A673 (cell line): ENCODE measurements at regions not wholly inside any gene's neighbourhood (a gene's known extent, or its start where the extent isn't known, plus 50 kb on each side); places are given as distances from the start of the nearest gene placed in this dataset.

ENCODE experiments used
- BruUV-seq: library from RNA; stranded (reverse); fragments of 400-500 nt; replicated peaks from 2 replicates; lab custom pipeline; 2021; lab: Mats Ljungman, UMichigan
- CTCF ChIA-PET: fragments of 300-600 bp; sonication (Branson Sonifier 250); formaldehyde crosslinking; loops from one replicate; lab custom pipeline; 2022; ENCODE audit warnings: antibody characterized with exemption; lab: Charles Lee
- POLR2A ChIA-PET: fragments of 300-600 bp; sonication (Branson Sonifier 250); formaldehyde crosslinking; loops from one replicate; lab custom pipeline; 2022; ENCODE audit warnings: antibody characterized with exemption; ENCODE audit not compliant: low non-redundant PET; lab: Charles Lee
- DNase-seq: peaks from one replicate; pipeline ENCODE4 v3.0.0-alpha.2; 2015; ENCODE audit warnings: low spot score
- H3K27ac ChIP-seq: fragments of 200-600 bp; sonication (generic); 2 replicates; pipeline ENCODE4 v1.5.1; 2016; ENCODE audit warnings: mixed run types, low read depth, mild to moderate bottlenecking, mixed read lengths, antibody characterized with exemption, low read length; ENCODE audit not compliant: poor library complexity, severe bottlenecking
- H3K27me3 ChIP-seq: fragments of 200-600 bp; sonication (generic); replicated peaks from 2 replicates; pipeline ENCODE4 v1.6.1; 2017; ENCODE audit warnings: mixed run types, low read depth, mild to moderate bottlenecking, mixed read lengths, antibody characterized with exemption, low read length; ENCODE audit not compliant: insufficient read depth, poor library complexity
- H3K36me3 ChIP-seq: fragments of 200-600 bp; sonication (generic); 2 replicates; pipeline ENCODE4 v1.6.1; 2016; ENCODE audit warnings: mixed run types, mild to moderate bottlenecking, mixed read lengths, antibody characterized with exemption, low read length; ENCODE audit not compliant: insufficient read depth, poor library complexity, severe bottlenecking
- H3K4me1 ChIP-seq: fragments of 200-600 bp; sonication (generic); 2 replicates; pipeline ENCODE4 v1.6.1; 2017; ENCODE audit warnings: mixed run types, mild to moderate bottlenecking, mixed read lengths, antibody characterized with exemption, low read length; ENCODE audit not compliant: insufficient read depth, poor library complexity, severe bottlenecking
- H3K4me3 ChIP-seq: fragments of 200-600 bp; sonication (generic); 2 replicates; pipeline ENCODE4 v1.5.1; 2016; ENCODE audit warnings: low read depth, mixed run types, mild to moderate bottlenecking, mixed read lengths, low read length; ENCODE audit not compliant: poor library complexity, severe bottlenecking
- H3K9me3 ChIP-seq: fragments of 200-600 bp; sonication (generic); 2 replicates; pipeline ENCODE4 v1.6.1; 2016; ENCODE audit warnings: mixed run types, low read depth, mild to moderate bottlenecking, mixed read lengths, antibody characterized with exemption, low read length; ENCODE audit not compliant: poor library complexity, severe bottlenecking
- EZH2 ChIP-seq: fragments of 200-600 bp; sonication (generic); IDR thresholded peaks from 2 replicates; pipeline ENCODE4 v1.6.1; 2017; ENCODE audit warnings: borderline replicate concordance, low read depth, mild to moderate bottlenecking, mixed read lengths, antibody characterized with exemption, low read length; ENCODE audit not compliant: poor library complexity, severe bottlenecking
- intact Hi-C: fragments of 100-400 bp; cut with micrococcal nuclease; formaldehyde crosslinking; loops from one replicate; pipeline ENCODE4 v1.10.0; 2022; ENCODE audit not compliant: unreplicated experiment
- TF ChIP-seq, protein P1 (sequence below): fragments of 300-800, 200-600 bp; sonication (generic); conservative IDR thresholded peaks from 2 replicates; pipeline ENCODE4 v1.5.1; 2017; ENCODE audit warnings: low read depth, mild to moderate bottlenecking, antibody characterized with exemption, low read length, moderate library complexity, mixed read lengths

DNA sequence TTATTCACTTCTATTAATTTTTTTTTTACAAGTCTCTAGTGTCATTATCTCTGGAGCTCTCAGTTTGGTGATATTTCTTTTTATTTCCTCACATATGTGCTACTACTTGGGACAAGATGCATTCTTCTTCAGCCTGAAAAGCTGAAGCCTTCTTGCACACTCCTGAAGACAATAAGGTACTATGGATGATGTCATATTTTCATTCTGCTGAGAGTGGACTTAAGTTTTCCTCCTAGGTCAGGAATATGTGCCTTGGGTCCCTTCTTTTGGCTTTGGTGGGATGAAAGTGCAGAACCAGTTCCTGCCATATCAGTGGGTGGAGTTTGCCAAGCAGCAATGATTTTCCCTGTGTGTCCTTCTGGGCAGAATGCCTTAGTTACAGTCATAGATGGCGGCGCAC, 188.7 kb upstream of the EYA4 start:
- H3K9me3 ChIP-seq, result no peaks in the 10 kb centered on the region
- intact Hi-C loops, result no loop called here
- H3K36me3 ChIP-seq, result no peaks in the 10 kb centered on the region
- DNase-seq, result no peak
- ChIA-PET CTCF (no interaction called here), POLR2A (no interaction called here)
- H3K4me1 ChIP-seq, result no peaks in the 10 kb centered on the region
- TF ChIP-seq, protein P1, sequence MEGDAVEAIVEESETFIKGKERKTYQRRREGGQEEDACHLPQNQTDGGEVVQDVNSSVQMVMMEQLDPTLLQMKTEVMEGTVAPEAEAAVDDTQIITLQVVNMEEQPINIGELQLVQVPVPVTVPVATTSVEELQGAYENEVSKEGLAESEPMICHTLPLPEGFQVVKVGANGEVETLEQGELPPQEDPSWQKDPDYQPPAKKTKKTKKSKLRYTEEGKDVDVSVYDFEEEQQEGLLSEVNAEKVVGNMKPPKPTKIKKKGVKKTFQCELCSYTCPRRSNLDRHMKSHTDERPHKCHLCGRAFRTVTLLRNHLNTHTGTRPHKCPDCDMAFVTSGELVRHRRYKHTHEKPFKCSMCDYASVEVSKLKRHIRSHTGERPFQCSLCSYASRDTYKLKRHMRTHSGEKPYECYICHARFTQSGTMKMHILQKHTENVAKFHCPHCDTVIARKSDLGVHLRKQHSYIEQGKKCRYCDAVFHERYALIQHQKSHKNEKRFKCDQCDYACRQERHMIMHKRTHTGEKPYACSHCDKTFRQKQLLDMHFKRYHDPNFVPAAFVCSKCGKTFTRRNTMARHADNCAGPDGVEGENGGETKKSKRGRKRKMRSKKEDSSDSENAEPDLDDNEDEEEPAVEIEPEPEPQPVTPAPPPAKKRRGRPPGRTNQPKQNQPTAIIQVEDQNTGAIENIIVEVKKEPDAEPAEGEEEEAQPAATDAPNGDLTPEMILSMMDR, result no peak
- TF ChIP-seq EZH2, result no peak
- BruUV-seq, result no TSS peak
- no peaks in the 10 kb centered on the region for H3K27me3 ChIP-seq
- no peak overlapping the region for H3K4me3 ChIP-seq
- H3K27ac ChIP-seq, result no peak overlapping the region

DNA sequence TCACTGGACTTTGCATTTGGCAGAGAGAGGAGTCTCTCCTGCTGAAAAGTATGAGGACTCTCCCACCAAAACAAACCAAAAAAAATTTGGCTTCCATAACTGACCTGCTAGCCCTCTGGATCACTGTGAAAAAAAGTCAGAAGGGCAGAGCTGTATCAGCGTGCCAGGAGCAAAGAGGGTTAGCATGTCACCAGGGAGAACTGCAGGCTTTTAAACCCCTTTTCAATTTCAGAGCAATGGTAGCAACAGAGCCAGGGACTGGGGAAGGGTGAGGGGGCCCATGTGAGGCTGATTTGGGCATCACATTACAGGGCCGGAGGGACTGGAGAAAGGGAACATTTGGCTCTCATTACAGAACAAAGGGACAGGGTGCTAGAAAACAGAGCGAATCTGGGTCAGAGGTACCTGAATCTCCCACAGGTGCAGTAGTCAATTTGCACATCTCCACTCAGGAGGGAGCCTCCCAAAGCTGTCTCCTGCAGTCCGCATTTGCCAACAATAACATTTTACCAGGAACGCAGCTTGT, 185.7 kb upstream of the EYA4 start:
- CTCF ChIA-PET, result no interaction called here
- Histone ChIP-seq H3K9me3 (no peaks in the 10 kb centered on the region), H3K27me3 (no peaks in the 10 kb centered on the region), H3K4me3 (no peak overlapping the region), H3K27ac (no peak overlapping the region), H3K36me3 (no peaks in the 10 kb centered on the region), H3K4me1 (no peaks in the 10 kb centered on the region)
- no TSS peak for BruUV-seq
- TF ChIP-seq, protein P1, result no peak
- no peak for TF ChIP-seq EZH2
- POLR2A ChIA-PET, result no interaction called here
- no peak for DNase-seq
- intact Hi-C loops, result no loop called here

DNA sequence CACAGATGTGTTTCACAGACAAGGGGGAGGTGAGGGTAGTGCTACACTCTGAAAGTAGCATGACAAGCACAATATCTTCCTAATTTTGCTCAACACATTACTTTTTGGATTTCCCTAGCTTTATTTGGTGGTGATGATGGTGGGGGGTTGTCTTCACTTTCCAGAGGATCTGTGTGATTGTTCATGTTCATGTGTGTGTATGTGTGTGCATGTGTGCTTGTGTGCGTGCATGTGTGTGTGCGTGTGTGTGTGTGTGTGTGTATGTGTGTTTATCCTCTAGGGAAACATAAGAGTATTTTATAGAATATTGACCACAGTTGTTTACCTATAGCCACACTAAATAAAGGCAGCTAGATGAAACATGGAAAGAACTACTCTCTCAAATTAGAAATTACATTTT, 183.8 kb upstream of the EYA4 start:
- no peaks in the 10 kb centered on the region for H3K9me3 ChIP-seq
- no peak for DNase-seq
- no peak overlapping the region for H3K4me3 ChIP-seq
- H3K4me1 ChIP-seq, result no peaks in the 10 kb centered on the region
- TF ChIP-seq, protein P1, result no peak
- no peak for TF ChIP-seq EZH2
- BruUV-seq, result no TSS peak
- H3K36me3 ChIP-seq, result no peaks in the 10 kb centered on the region
- CTCF ChIA-PET, result no interaction called here
- intact Hi-C loops, result no loop called here
- POLR2A ChIA-PET, result no interaction called here
- no peak overlapping the region for H3K27ac ChIP-seq
- H3K27me3 ChIP-seq, result no peaks in the 10 kb centered on the region
